ENCODE measurements at regions not wholly inside any gene's neighbourhood (a gene's known extent, or its start where the extent isn't known, plus 50 kb on each side); places are given as distances from the start of the nearest gene placed in this dataset.

DNA sequence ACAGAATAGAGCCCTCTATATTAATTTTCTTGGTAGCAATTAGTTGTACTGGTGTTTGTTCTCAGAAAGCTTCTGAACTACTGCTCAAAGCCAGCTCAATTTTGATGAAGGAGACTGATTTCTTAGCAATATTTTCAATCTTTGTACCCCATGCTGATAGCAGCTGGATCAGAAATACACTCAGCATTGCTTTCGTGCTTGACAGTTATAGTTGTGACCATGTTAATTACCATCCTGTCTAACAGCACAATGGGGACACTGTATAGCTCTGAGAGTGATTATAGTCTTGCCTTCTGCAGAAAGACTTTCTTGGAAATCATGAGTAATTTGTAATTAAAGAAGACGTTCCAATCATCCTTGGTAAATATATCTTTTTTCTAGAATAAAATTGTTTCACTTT is 79.7 kb upstream of the GNPDA2 start:
- DNase-seq, result no peak

DNA sequence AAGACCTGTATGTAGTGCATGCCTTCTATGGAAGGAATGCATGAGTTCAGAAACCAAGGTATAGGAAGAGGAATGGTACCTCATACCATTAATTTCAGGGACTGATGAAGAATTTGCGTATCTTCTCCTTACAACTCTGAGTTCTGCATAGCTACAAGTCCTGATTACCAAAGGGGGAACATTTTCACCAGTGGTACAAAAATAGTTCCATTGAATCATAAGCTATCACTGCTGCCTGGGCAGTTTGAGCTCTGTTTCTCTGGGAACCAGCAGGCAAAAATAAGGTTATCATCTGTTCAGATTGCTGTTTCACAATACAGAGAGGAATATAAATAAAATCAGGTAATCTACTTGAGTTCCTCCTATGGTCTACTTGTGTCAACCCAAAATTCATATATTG is 77.9 kb upstream of the GNPDA2 start:
- Histone ChIP-seq H3K4me3 (ENCODE audit: low read depth, low read length) (no peak overlapping the region), H3K27ac (ENCODE audit: low read depth, low read length) (no peak overlapping the region), H2AK5ac (ENCODE audit: low read length) (no peak overlapping the region), H3K18ac (ENCODE audit: low read length) (no peak overlapping the region), H2AFZ (ENCODE audit: insufficient read depth, low read length, poor library complexity) (no peak overlapping the region), H3K14ac (ENCODE audit: low read length) (no peak overlapping the region), H3K9me3 (ENCODE audit: insufficient read depth, low read depth, low read length) (no peaks in the 10 kb centered on the region), H3K4me2 (ENCODE audit: low read length) (no peak overlapping the region), H3K9ac (ENCODE audit: low read length) (no peak overlapping the region), H3K23ac (ENCODE audit: low read length) (no peak overlapping the region), H2BK120ac (ENCODE audit: insufficient read depth, low read length, poor library complexity) (no peak overlapping the region), H3K36me3 (ENCODE audit: control insufficient read depth in 1 of 2, insufficient read depth in 2 of 2, low read length in 2 of 2) (no peaks in the 10 kb centered on the region), H3K4me1 (ENCODE audit: control insufficient read depth in 1 of 2, insufficient read depth in 2 of 2, low read length in 2 of 2) (no peaks in the 10 kb centered on the region), H3K79me1 (ENCODE audit: low read length) (no peaks in the 10 kb centered on the region), H4K12ac (ENCODE audit: low read depth, low read length) (no peak overlapping the region), H4K8ac (ENCODE audit: low read depth, low read length) (no peak overlapping the region), H3K4ac (ENCODE audit: low read depth, low read length) (no peak overlapping the region), H4K91ac (ENCODE audit: low read depth, low read length) (no peak overlapping the region), H2BK5ac (ENCODE audit: low read depth, low read length, poor library complexity) (no peak overlapping the region), H2BK12ac (ENCODE audit: low read length) (no peak overlapping the region), H3K27me3 (ENCODE audit: insufficient read depth, low read length) (no peaks in the 10 kb centered on the region), H3K79me2 (ENCODE audit: control insufficient read depth, insufficient read depth, low read length, poor library complexity) (no peaks in the 10 kb centered on the region)
- no CpG with 5 or more reads among the region's 1 CpG for WGBS (ENCODE audit: extremely low coverage, insufficient coverage, insufficient read length)
- DNase-seq, result no peak

More for the DNA sequence above, 79.7 kb upstream of the GNPDA2 start:
- Histone ChIP-seq H3K4me3 (ENCODE audit: low read depth, low read length) (no peak overlapping the region), H2BK120ac (ENCODE audit: insufficient read depth, low read length, poor library complexity) (no peak overlapping the region), H4K91ac (ENCODE audit: low read depth, low read length) (no peak overlapping the region), H3K18ac (ENCODE audit: low read length) (no peak overlapping the region), H2BK12ac (ENCODE audit: low read length) (no peak overlapping the region), H4K8ac (ENCODE audit: low read depth, low read length) (no peak overlapping the region), H3K79me2 (ENCODE audit: control insufficient read depth, insufficient read depth, low read length, poor library complexity) (no peaks in the 10 kb centered on the region), H2BK5ac (ENCODE audit: low read depth, low read length, poor library complexity) (no peak overlapping the region), H3K4me1 (ENCODE audit: control insufficient read depth in 1 of 2, insufficient read depth in 2 of 2, low read length in 2 of 2) (no peaks in the 10 kb centered on the region), H3K27me3 (ENCODE audit: insufficient read depth, low read length) (no peaks in the 10 kb centered on the region), H2AFZ (ENCODE audit: insufficient read depth, low read length, poor library complexity) (no peak overlapping the region), H3K36me3 (ENCODE audit: control insufficient read depth in 1 of 2, insufficient read depth in 2 of 2, low read length in 2 of 2) (no peaks in the 10 kb centered on the region), H3K27ac (ENCODE audit: low read depth, low read length) (no peak overlapping the region), H3K4me2 (ENCODE audit: low read length) (no peak overlapping the region), H3K14ac (ENCODE audit: low read length) (no peak overlapping the region), H3K9me3 (ENCODE audit: insufficient read depth, low read depth, low read length) (no peaks in the 10 kb centered on the region), H3K9ac (ENCODE audit: low read length) (no peak overlapping the region), H2AK5ac (ENCODE audit: low read length) (no peak overlapping the region), H4K12ac (ENCODE audit: low read depth, low read length) (no peak overlapping the region), H3K4ac (ENCODE audit: low read depth, low read length) (no peak overlapping the region), H3K23ac (ENCODE audit: low read length) (no peak overlapping the region), H3K79me1 (ENCODE audit: low read length) (no peaks in the 10 kb centered on the region)
- no CpG with 5 or more reads among the region's 2 CpGs for WGBS (ENCODE audit: extremely low coverage, insufficient coverage, insufficient read length)

DNA sequence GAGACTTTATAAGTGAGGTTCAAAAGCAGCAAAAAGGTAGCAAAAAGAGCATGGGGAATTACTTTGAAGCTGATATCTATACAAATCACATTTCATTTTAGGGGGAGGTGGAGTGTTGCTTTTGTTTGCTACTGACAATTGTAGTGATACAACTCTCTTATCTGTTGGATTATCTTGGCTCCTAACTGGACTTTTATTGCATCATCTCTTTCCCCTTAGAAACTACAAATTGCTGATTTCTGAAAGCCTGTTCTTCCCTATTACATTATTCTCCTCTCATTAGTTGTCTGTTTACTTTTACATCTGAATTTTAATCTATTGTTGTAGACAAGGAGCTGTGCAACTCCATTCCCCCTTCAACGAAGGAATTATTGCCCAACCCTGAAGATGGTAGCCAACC is 75.0 kb upstream of the GNPDA2 start:
- DNase-seq, result no peak
- Histone ChIP-seq H3K9me3 (ENCODE audit: insufficient read depth, low read depth, low read length) (peaks cover 6% of the 10 kb centered on the region), H3K36me3 (ENCODE audit: control insufficient read depth in 1 of 2, insufficient read depth in 2 of 2, low read length in 2 of 2) (no peaks in the 10 kb centered on the region)

DNA sequence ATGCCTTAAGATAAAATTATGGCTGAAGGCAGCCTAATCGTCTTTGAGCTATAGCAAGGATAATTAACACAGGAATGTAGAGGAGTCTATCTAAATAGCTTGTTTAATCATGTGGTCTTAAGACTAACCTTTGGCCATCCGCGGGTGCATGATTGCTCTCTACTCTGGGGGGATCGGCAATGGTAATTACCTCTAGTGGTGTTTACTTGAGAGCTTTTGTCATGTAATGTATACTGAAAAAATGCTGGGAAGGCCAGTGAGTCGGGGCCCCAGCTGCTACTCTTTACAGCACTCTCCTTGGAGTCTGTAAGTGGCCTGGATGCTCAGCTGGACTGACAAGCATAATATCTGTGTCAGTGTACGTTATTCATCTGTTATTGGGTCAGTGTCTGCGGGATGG is 65.5 kb upstream of the GNPDA2 start:
- Histone ChIP-seq H3K9ac (ENCODE audit: low read length) (no peak overlapping the region), H3K4ac (ENCODE audit: low read depth, low read length) (no peak overlapping the region), H3K27me3 (ENCODE audit: insufficient read depth, low read length) (no peaks in the 10 kb centered on the region), H3K27ac (ENCODE audit: low read depth, low read length) (no peak overlapping the region), H4K8ac (ENCODE audit: low read depth, low read length) (no peak overlapping the region), H3K79me1 (ENCODE audit: low read length) (no peaks in the 10 kb centered on the region), H2BK5ac (ENCODE audit: low read depth, low read length, poor library complexity) (no peak overlapping the region), H2BK12ac (ENCODE audit: low read length) (no peak overlapping the region), H3K14ac (ENCODE audit: low read length) (no peak overlapping the region), H3K4me2 (ENCODE audit: low read length) (no peak overlapping the region), H3K36me3 (ENCODE audit: control insufficient read depth in 1 of 2, insufficient read depth in 2 of 2, low read length in 2 of 2) (no peaks in the 10 kb centered on the region), H4K12ac (ENCODE audit: low read depth, low read length) (no peak overlapping the region), H2AK5ac (ENCODE audit: low read length) (no peak overlapping the region), H3K9me3 (ENCODE audit: insufficient read depth, low read depth, low read length) (peaks cover 3% of the 10 kb centered on the region), H4K91ac (ENCODE audit: low read depth, low read length) (no peak overlapping the region), H3K4me1 (ENCODE audit: control insufficient read depth in 1 of 2, insufficient read depth in 2 of 2, low read length in 2 of 2) (no peaks in the 10 kb centered on the region), H3K18ac (ENCODE audit: low read length) (no peak overlapping the region), H2BK120ac (ENCODE audit: insufficient read depth, low read length, poor library complexity) (no peak overlapping the region), H3K23ac (ENCODE audit: low read length) (no peak overlapping the region), H2AFZ (ENCODE audit: insufficient read depth, low read length, poor library complexity) (no peak overlapping the region), H3K4me3 (ENCODE audit: low read depth, low read length) (no peak overlapping the region), H3K79me2 (ENCODE audit: control insufficient read depth, insufficient read depth, low read length, poor library complexity) (no peaks in the 10 kb centered on the region)
- no CpG with 5 or more reads among the region's 7 CpGs for WGBS (ENCODE audit: extremely low coverage, insufficient coverage, insufficient read length)
- DNase-seq, result no peak

More for the DNA sequence above, 75.0 kb upstream of the GNPDA2 start:
- Histone ChIP-seq H3K27me3 (ENCODE audit: insufficient read depth, low read length) (no peaks in the 10 kb centered on the region), H3K4me2 (ENCODE audit: low read length) (no peak overlapping the region), H4K8ac (ENCODE audit: low read depth, low read length) (no peak overlapping the region), H3K4me3 (ENCODE audit: low read depth, low read length) (no peak overlapping the region), H3K9ac (ENCODE audit: low read length) (no peak overlapping the region), H3K27ac (ENCODE audit: low read depth, low read length) (no peak overlapping the region), H3K14ac (ENCODE audit: low read length) (no peak overlapping the region), H4K12ac (ENCODE audit: low read depth, low read length) (no peak overlapping the region), H2AK5ac (ENCODE audit: low read length) (no peak overlapping the region), H3K4me1 (ENCODE audit: control insufficient read depth in 1 of 2, insufficient read depth in 2 of 2, low read length in 2 of 2) (no peaks in the 10 kb centered on the region), H3K23ac (ENCODE audit: low read length) (no peak overlapping the region), H2BK5ac (ENCODE audit: low read depth, low read length, poor library complexity) (no peak overlapping the region), H3K18ac (ENCODE audit: low read length) (no peak overlapping the region), H2BK120ac (ENCODE audit: insufficient read depth, low read length, poor library complexity) (no peak overlapping the region), H4K91ac (ENCODE audit: low read depth, low read length) (no peak overlapping the region), H3K79me2 (ENCODE audit: control insufficient read depth, insufficient read depth, low read length, poor library complexity) (no peaks in the 10 kb centered on the region), H3K79me1 (ENCODE audit: low read length) (no peaks in the 10 kb centered on the region), H2AFZ (ENCODE audit: insufficient read depth, low read length, poor library complexity) (no peak overlapping the region), H2BK12ac (ENCODE audit: low read length) (no peak overlapping the region), H3K4ac (ENCODE audit: low read depth, low read length) (no peak overlapping the region)
- WGBS (ENCODE audit: extremely low coverage, insufficient coverage, insufficient read length), result no CpG with 5 or more reads among the region's 1 CpG

Measured in trophoblast cell (in vitro differentiated cells and primary cell).